Fibroblast of pulmonary artery (primary cell): ENCODE measurements at regions not wholly inside any gene's neighbourhood (a gene's known extent, or its start where the extent isn't known, plus 50 kb on each side); places are given as distances from the start of the nearest gene placed in this dataset.

Experiments
- DNase-seq: peaks from one replicate; pipeline ENCODE4 v3.0.0-alpha.2; 2010; ENCODE audit warnings: low read depth
- H3K4me3 ChIP-seq: replicated peaks from 2 replicates; pipeline ENCODE4 v1.5.1; 2011; ENCODE audit warnings: low read depth, mild to moderate bottlenecking, control low read depth, low read length, moderate library complexity
- TF ChIP-seq, protein P1 (sequence below): IDR thresholded peaks from 2 replicates; pipeline ENCODE4 v1.5.1; 2011; ENCODE audit warnings: mild to moderate bottlenecking, control low read depth, low read length, inconsistent platforms; ENCODE audit errors: missing control alignments

DNA sequence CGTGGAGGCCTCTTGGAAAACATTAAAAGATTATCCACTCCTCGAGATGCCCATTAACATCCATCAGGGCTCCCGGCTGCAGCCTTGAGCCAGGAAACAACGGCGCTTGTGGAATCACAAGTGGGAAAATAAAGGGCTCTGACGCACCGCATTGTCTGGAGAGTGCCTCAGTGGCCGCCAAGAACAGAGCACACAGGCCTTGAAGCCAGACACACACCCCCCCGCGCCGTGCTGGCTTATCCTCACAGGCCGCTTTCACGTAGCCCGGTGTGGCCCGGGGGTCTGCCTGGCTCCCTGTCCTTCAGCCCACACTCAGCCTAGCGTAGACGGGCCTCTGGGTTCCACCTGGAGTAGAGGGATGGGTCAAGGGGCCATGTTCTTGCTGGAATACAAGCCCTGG is 1020.5 kb downstream of the BRD1 start:
- TF ChIP-seq, protein P1, sequence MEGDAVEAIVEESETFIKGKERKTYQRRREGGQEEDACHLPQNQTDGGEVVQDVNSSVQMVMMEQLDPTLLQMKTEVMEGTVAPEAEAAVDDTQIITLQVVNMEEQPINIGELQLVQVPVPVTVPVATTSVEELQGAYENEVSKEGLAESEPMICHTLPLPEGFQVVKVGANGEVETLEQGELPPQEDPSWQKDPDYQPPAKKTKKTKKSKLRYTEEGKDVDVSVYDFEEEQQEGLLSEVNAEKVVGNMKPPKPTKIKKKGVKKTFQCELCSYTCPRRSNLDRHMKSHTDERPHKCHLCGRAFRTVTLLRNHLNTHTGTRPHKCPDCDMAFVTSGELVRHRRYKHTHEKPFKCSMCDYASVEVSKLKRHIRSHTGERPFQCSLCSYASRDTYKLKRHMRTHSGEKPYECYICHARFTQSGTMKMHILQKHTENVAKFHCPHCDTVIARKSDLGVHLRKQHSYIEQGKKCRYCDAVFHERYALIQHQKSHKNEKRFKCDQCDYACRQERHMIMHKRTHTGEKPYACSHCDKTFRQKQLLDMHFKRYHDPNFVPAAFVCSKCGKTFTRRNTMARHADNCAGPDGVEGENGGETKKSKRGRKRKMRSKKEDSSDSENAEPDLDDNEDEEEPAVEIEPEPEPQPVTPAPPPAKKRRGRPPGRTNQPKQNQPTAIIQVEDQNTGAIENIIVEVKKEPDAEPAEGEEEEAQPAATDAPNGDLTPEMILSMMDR: no peak
- no peak overlapping the region for H3K4me3 ChIP-seq
- no peak for DNase-seq

DNA sequence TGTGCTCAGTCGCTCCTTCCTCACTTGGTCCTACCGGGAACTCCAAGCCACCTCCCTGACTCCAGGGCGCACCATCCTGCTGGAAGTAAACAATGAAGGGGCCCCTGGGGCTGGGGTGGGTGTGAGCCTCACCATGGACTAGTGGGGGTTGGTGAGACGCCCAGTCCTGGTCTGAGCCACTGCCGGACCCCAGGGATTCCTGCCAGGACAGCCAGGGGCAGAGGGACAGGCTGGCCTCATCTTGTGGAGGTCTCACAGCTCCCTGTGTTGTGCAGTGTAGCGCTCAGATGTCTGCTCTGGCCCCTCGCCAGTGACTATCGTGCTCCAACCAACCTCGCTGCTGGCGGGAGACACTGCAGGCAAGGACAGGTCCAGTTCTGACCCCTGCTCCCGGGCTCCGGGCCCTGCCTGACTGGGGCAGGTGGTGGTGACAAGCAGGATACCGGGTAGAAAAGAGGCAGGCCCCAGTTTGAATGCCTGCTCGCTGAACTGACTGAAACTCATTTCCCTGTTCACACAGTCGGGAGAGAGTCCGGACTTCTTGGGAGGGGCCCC is 1021.4 kb downstream of the BRD1 start:
- no peak overlapping the region for H3K4me3 ChIP-seq
- no peak for DNase-seq
- TF ChIP-seq, protein P1: no peak

DNA sequence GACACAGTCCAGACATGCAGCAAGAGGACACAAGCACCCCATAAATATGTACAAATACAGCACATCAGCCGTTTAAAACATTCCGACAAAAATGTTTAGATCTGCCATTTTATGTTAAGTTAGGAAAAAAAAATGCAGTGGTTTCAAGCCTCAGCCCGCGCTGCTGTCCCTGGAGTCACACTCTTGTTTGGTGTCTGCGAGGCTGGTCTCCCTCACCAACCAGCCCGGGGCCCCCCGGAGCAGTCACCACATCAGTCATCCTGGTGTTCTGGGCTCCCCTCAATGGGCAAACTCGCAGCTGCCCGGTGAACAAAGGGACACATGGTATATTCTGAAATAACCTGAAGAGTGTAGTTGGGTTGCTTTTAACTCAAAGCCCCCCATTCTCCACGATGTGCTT is 1022.2 kb downstream of the BRD1 start:
- no peak overlapping the region for H3K4me3 ChIP-seq
- no peak for DNase-seq
- TF ChIP-seq, protein P1: no peak

DNA sequence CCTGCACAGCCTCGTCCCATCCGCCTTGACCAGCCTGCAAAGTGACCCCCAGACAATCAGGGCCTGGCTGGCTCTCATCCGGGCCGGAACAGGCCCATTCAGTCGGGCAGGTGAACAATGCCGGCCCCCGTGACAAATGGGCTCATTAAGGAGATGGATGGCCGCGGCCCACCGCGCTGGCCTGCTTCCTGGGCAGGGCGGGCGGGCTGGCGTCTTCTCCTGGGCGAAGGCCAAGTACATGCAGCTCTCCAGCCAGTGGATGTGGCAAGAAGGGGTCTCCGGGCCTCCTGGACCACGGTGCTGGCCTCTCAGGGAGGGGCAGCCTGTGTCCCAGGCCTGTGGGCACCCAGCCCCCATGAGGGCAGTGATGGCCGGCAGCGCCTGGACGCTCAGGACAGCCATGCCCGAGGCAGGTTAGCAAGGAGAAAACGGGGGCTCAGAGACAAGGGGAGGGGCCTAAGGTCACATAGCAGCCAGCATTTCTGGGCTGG is 1022.8 kb downstream of the BRD1 start:
- TF ChIP-seq, protein P1: no peak
- no peak for DNase-seq
- no peak overlapping the region for H3K4me3 ChIP-seq

DNA sequence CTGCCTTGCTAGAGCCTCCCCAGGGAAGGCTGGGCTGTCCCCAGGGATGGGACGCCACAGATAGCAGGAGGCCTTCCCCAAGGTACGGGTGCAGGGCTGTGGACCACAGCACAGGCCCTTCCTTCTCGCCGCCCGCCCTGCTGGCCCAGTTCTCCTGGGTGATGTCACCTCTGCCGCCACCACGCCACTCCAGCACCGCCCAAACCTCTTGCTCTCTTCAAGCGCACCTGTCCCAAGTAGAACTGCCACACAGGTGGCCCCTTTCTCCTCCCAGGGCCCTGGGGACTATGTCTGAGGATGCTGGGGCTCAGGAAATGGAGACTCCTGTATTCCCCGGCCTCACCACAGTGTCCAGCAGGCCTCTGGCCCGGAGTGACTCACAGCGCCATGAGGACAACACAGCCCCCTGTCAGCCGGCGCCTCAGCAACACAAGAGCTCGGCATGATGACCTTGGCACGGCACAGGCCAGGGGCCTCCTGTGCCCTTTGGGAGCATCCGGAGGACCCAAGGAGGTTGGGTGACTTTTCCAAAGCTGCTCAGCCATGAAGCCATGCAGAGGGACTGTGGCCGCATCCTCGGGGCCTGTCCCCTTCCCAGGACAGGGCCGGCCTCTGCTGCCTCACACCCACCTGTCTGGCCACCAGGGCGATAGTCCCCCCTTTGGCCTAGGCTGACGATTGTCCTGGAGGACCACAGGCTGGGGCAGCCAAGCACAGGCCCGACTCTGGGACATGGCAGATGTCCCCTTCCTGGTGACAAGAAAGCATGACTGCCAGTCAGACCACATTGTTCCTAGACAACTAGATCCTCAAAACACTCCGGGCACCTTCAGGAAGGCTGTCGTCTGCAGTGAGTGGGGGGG is 1023.5 kb downstream of the BRD1 start:
- H3K4me3 ChIP-seq: no peak overlapping the region
- DNase-seq: no peak
- TF ChIP-seq, protein P1: no peak

DNA sequence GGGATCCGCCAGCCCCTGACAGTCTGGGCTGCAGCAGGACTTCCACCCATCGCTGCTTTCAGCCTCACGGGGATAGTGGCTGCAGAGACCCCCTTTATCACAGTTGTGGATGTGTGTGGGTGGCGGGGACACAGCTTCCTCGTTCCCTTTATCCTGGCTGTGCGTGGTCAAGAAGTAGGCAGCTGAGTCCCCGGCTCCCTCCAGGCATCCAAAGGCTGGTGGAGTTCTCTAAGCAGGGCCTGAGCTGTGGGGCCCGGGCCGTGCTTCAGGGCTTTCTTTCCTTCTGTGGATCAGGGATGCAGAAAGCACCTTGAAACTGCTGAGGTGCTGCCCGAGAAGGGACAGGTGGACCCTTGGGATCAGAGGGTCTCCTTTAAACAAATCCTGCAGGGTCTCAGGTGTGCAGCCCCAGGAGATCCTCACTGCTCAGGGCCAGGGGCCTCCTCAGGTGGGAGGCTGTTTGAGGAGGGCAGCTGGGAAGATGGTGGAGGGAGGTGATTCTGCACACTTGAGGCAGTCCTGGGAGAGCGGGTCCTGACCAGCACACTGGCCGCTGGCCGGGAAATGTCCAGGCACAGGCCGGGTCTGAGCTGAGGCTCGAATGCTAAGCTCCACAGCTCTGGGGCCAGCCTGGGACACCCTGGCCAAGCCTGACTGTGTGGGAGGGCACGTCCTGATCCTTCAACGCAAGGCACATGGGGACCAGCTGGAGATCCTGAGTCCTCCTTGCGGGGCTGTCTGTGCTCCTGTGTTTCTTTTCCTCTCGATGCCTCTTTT is 1024.3 kb downstream of the BRD1 start:
- H3K4me3 ChIP-seq: no peak overlapping the region
- DNase-seq: no peak
- TF ChIP-seq, protein P1: no peak
